ENCODE measurements at regions not wholly inside any gene's neighbourhood (a gene's known extent, or its start where the extent isn't known, plus 50 kb on each side); places are given as distances from the start of the nearest gene placed in this dataset.
"Not testable (repeated sequence)": the region's sequence is repeated elsewhere in the genome, so short reads cannot be mapped to it uniquely, and the experiment has no call there.

DNA sequence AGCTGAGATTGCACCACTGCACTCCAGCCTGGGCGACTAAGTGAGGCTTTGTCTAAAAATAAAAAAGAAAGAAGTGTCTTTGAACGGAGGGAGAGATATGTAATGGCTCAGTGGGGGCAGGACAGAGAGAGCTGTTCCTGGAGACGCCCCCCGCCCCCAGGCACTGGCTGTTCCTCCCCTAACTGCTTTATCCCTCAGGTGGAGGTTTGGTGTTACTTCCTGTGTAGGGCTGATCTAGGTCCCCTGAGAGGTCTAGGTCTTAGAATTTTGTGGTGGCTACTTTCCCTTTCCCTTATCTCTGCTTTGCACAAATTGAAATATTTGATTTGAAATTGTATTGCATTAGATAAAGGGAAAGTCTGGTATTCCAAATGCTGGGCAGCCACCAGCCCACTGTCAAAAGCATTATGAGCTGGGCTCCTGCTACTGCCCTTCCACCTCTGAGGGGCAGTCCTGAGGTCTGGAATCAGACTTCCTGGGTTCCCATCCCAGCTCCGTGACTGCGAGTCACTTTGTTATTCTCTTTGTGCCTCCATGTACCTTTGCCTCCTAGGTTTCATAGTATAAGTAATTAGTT lies 134.8 kb upstream of the KIF26B start:
- DNase-seq: no peak

DNA sequence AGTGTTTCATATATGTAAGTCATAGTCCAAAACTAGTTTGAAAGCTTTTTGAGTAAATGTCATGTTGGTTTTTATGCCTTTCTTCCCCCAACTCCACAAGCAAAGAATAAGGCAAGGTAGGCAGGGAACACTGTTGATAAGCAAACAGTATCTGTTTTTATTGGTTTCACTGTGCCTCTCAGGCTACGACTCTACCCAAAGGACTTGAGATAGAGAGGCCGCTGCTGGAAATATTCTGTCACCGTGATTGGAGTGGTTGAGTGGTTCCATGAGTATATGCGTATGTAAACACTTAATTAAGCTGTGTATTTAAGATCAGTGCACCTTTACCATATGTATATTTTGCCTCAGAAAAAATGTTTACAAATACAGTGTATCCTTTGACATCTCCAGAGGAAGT lies 138.1 kb upstream of the KIF26B start:
- DNase-seq: no peak

DNA sequence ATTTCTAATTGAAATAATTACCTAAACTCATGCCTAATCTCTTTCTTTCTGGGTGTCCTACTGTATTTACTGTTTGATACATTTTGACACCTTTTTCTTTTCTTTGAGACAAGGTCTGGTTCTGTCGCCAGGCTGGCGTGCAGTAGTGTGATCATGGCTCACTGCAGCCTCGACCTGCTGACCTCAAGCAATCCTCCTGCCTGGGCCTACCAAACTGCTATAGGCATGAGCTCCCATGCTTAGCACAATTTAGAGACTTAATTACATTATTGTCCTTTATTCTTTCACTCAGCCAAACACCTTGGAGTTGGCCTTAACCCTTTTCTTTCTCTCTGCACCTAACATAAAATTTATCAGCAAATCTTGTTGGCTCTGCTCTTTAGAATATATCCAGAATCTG lies 139.8 kb upstream of the KIF26B start:
- no peak for DNase-seq

DNA sequence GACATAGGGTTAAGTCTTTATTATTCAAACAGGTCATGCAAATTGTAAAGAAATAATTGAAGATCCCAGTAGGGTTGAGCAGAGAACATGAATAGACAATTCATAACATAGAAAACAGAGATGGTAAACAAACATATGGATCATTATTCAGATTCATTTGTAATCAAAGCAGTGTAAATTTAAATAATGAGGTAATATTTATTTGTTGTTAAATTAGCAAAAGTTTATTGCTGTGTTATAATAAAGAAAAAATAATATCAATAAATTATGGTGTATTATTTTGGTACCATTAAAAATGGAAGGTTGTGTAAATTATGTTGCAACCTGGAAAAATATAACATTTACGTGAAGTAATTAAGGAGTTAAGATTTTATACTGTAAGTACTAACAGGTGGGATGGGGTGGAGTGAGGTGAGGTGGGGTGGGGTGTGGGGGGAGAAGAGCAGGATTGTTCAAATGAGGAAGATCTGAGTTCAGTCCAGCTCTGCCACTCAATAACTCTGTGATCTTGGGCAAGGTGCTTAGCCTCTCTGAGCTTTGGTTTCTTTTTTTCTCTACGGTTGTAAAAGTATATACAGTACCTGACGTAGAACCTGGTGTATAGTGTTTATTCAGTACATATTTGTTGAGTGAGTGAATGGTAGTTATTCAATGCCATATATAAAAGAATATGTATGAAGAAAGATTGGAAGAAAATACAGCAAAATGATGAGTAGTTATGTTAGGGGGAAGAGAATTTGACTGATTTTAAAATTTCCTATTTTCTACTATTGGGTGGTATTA lies 140.3 kb upstream of the KIF26B start:
- no peak for DNase-seq

DNA sequence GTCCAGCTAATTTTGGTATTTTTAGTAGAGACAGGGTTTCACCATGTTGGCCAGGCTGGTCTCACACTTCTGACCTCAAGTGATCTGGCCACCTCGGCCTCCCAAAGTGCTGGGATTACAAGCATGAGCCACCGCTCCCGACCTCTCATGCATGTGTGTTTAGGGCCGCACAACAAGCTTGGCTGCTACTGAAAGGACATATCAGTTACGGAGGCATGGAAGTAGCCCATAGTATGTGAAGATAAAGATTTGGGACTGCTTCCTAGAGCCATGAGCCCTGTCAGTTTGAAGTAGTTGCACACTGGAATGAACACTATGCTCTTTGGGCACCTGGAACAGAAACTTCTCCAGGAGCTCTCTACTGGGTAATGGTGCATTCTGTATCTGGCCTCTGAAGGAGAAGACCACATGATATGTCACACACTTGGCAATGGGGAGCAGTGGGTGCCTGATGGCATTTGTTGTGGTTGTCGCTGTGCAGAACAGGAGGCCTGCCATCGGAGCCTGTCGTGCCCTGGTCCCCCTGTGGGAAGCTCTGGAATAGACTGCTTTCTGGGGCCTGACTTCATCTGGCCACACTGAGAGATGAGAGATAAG lies 144.7 kb upstream of the KIF26B start:
- no peak for DNase-seq

DNA sequence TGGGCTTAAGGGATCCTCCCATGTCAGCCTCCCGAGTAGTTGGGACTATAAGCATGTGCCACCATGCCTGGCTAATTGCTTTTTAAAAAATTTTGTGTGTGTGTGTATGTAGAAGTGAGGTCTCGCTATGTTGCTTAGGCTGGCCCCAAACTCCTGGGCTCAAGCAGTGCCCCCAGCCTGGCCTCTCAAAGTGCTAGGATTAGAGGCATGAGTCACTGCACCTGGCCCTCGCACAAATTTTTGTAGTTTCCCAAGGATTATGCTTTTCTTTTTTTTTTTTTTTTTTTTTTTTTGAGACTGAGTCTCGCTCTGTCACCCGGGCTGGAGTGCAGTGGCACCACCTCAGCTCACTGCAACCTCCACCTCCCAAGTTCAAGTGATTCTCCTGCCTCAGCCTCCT lies 144.4 kb upstream of the HNRNPU start:
- DNase-seq: no peak

DNA sequence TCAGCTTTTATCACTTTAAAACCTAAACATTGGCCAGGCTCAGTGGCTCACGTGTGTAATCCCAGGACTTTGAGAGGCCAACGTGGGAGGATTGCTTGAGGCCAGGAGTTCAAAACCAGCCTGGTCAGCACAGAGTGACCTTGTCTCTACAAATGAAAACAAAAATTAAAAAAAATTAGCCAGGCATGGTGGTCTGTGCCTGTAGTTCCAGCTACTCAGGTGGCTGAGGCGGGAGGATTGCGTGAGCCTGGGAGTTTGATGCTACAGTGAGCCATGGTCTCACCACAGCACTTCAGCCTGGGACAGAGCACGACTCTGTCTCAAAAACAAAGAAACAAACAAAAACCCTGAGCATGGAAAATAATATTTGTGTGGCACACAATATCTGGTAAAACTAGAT lies 143.5 kb upstream of the HNRNPU start:
- DNase-seq: no peak

DNA sequence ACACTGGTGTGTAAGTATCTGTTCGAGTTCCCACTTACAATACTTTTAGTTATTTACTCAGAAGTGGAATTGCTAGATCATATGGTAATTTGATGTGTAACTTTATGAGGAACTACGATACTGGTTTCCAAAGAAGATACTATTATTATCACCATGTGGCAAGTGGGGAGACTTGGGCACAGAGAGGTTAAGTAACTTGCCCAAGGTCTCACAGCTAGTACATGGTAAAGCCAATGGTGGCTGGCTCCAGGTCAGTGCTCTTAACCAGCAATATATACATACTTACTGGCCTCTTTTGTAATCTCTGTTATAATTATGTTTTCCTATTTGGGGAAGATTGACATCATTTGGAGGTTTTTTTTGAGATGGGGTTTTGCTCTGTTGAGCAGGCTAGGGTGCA lies 138.9 kb upstream of the HNRNPU start:
- no peak for DNase-seq

DNA sequence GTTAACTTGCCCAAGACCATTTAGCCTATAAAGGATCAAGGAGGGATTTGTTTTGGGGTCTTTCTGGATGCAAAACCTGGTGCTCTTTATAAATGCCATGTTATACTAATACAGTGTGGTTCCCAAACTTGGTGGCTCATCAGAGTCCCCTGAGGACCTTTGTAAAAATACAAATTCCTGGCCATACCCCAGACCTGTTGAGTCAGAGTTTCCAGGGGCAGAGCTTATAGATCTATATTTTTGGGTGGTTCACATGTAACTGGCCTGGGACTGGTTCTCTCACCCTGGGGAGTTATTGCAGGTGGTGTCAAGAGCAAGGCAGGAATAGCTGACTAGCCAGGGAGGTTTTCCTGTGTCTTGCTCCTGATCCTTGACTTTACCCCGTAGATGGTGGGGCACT lies 136.9 kb upstream of the HNRNPU start:
- no peak for DNase-seq

DNA sequence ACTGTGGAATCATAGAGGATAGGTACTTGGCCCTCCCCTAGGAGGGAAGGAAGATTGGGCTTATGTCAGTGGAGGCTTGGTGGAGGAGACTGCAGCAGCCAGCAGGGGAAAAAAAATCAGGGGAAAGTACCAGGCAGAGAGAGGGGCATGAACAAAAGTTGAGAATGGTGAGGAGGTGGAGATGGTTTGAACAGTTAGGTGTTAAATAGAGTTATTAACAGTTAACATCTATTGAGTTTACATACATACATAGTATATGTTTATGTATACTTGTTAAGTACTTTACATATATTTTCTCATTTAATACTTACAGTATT lies 136.5 kb upstream of the HNRNPU start:
- no peak for DNase-seq

DNA sequence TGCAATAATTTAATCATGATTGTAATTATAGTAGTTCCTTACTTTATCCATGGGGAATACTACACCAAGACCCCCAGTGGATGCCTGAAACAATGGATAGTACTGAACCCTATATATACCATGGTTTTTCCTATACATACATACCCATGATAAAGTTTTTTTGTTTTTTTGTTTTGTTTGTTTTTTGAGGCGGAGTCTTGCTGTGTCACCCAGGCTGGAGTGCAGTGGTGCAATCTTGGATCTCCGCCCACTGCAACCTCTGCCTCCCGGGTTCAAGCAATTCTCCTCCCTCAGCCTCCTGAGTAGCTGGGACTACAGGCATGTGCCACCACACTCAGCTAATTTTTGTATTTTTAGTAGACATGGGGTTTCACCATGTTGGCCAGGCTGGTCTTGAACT lies 135.3 kb upstream of the HNRNPU start:
- DNase-seq: not testable (repeated sequence)

DNA sequence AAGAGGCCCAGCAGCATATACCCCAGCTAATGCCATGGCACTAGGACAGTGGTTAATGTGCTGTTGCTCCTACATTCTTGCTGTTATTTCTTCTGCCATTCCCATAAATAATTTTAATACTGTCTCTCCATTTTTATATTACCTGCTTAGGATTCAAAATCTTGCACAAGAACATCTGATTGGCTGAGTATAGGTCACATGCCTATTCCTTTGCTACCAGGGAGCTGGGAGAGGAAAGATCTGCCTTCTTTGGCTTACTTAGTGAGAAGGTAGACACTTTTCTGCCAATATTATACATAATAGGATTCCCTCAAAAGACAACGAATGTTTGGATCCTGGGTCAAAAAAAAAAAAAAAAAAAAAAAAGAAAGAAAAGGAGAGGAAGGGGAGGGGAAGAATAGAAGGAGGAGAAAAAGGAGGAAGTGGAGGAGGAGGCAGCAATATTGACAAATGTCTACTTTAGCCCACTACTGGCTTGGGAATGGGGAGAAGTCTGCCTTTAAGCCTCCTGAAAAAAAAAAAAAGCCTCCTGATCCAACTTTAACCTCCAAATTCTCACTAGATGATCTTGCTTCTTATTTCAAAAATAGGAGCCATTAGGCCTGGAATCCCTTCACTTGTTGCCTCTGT lies 134.5 kb upstream of the HNRNPU start:
- no peak for DNase-seq

DNA sequence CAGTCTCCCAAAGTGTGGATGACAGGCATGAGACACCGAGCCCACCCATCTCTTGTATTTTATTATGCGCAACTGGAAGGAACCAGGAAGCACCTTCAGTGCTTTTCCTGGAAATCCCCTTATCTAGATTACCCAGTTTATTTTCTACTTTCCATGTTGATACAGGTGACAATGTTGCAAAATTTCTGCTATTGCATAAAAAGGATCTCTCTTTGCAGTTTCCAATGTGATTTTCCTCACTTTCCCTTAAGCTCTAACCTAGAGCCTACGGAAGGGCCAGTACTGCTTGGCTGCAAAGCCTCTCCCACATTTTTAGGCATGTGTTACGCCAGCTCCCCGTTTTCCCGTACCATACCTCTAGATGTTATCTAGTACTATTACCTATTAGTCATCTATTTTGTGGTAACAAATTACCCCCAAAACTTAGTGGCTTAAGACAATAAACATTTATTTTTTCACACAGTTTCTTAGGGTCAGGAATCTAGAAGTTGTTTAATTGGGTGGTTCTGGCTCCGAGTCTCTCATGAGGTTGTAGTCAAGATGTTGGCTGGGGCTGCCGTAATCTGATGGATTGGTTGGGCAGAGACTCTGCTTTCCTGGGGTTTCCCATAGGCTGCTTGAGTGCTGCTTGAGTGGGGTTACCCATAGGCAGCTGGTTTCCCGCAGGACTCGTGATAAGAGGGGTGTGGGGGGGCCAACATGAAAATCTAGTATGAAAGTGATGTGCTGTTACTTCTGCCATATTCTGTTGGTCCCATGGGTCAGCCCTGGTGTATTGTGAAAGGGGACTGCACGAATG lies 131.5 kb upstream of the HNRNPU start:
- no peak for DNase-seq

DNA sequence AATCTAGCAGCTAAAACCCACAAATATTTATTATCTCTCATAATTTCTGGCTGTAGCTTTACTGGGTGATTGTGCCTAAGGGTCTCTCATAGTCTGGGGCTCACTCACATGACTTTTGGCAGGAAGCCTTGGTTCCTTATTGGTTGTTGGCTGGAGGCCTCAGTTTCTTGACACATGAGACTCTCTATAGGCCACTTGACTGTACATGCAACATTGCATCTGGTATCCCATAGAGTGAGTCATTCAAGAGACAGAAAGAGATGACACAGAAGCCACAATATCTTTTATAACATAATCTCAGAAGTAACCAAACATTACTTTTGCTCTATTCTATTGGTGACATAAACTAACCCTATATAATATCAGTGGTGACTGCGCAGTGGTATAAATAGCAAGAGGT lies 128.5 kb upstream of the HNRNPU start:
- peak in 1 of 2 experiments; percentile 28 for DNase-seq

DNA sequence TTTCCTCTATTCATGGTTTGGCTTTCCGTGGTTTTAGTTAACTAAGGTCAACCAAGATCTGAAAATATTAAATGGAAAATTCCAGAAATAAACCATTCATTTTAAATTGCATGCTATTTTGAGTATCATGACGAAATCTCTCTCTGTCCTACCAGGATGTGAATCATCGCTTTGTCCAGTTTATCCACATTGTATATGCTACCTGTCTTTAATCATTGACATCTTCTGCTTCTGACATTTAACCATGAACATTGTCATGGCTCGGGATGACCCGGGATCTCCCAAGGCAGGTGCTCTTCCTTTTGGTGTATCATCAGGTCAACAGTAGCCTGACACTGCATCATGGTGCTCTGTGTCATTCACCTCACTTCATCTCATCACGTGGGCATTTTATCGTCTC lies 125.5 kb upstream of the HNRNPU start:
- no peak for DNase-seq

DNA sequence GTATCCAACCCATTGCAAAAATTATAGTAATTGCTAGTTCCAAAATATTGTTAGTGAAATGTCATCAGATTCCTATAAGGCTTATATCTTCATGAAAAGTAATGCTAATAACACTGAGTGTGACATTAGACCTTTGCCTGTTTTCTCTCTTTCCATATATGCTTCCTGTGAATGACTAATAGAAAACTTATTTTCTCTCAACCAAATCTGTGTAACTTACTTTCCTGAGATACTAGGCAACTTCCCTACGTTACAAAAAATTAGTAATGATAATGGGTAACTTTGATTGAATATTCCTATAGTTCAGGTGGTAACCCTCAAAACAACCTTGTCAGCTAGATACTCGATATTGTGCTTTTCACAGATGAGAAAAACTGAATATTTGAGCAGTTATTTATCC lies 124.2 kb upstream of the HNRNPU start:
- no peak for DNase-seq

DNA sequence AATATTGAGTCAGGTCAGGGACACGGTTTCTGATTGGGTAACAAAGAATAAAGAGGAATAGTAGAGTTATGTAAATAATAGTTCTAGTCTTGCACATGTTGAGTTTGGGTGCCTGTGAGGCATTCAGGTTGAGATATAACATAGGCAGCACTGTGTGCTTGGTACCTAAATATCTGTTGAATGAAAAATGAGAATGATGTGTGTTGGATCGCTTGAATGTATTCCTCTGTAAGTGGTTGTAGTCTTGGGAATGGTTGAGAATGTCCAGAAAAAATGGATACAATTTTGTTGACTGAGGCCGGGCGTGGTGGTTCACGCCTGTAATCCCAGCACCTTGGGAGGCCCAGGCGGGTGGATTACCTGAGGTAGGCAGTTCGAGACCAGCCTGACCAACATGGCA lies 116.3 kb upstream of the HNRNPU start:
- no peak for DNase-seq

DNA sequence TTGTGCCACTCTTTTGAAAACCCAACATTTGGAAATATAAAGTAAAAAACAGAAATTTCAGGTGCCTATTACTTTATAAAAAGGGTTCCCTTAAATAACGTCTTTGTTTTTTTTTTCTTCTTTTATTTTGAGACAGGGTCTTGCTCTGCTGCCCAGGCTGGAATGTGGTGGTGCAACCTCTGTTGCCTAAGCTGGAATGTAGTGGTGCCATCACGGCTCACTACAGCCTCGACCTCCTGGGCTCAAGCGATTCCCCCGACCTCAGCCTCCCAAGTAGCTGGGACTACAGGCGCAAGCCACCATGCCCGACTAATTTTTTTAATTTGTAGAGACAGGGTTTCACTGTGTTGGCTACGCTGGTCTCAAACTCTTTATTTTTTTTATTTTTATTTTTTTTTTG lies 110.2 kb upstream of the HNRNPU start:
- DNase-seq: no peak

DNA sequence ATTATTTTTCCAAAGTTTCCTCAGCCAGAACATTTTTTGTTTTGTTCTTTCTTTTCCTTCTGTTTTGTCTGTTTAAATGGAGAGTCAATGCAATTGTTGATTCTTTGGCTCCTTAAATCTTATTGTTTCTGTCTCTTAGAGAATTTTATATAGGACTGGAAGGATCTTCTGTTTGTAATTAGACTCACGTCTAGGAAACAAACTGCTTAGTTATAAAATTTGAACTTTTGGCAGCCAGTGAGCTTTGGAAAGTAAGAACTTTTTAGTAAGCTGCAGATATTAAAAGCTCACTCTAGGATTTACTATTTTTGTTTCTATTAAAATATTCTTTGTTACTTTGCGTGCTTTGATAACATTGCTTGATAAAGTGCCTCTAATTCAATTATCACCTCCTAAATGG lies 109.8 kb upstream of the HNRNPU start:
- DNase-seq: no peak

DNA sequence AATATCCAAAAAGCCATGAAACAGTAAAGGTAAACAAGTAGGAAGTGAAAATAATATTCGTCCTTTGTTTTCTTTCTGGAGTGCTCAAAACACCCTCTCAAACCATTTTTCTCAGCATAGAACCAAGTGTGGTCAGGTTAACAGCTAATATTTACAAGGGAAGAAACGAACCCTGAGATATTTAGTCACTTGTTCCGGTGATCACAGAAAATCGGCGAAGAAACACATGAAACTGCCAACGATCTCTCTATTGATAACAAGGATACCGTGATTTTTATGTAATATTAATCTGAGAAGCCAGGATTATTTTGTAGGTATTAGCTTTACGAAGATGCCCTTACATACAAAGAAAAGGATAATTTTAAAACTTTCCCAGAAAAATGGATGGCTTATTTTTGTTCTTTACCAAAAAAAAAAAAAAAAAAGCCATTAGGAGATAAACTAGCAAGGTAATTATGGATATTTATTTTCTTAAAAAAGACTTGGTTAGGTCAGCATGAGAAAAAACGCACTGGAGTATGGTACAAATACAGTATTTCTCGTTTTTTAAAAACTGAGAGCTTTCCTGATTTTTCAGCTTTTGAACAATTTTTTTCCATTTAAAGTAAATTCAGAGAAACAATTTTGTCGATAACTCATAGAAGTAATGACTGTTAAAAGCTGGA lies 107.3 kb upstream of the HNRNPU start:
- DNase-seq: no peak

DNA sequence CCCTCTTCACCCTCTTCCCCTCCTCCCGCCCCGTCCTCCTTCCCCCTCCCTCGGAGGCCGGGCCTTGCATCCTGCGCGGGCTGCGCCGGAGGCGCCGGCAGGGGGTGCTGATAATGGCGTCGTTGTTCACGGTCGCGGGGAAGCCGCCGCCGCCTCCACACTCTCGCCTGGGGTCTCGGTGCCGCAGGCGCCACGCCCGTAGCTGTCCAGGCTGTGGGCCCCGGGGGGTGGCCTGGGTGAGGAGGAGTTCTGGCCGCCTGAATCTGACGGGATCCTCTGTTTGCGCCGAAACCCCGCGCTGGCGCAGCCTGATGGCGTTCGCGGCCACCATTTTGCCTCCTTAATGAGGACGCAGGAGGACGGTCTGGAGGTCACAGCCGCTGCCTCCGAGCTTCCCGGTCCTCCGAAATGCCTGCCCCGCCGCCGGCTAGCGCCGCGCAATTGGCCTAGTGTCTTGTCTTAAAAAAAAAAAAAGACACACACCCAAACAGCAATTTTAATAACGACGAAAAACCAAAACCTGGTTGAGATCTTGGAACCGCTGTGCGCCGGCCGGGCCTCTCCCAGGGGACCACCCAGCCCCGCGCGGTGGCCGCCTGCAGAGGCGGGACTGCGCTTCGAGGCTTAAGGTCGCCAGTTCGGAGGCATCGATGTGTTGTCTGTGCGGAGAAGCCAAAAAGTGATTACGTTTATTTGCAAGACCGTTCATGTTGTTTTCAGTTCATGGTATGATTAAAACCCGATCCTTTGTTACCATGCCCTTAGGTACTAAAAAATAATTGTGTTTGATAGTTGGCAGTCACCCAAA lies 106.6 kb upstream of the HNRNPU start:
- DNase-seq: peak; percentile 98 to 99

DNA sequence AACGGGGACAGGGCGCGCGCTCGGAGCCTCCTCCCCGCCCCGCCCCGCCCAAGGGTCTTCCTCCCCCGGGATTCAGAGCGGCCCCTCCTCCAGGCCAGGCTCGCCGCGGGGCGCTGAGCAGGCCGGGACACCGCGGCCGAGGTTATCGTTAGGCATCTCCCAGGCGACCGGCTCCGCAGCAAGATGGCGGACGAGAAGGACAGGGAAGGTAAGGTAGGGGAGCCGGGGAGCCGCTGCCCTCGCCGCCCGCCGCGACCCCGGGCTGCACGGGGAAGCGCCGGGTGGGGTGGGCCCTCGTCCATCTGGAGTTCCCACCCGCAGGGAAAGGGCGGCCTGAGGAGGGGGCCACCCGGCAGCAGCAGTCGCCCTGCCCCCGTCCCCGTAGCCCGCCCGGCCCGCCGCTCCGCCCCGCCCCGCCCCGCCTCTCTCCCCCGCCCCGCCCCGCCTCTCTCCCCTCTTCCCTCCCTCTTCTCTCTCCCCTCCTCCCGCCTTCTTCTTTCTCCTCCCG lies 105.9 kb upstream of the HNRNPU start:
- DNase-seq: peak; percentile 68 to 89

Data from NCI-H446 (cell line).